ENCODE measurements at regions not wholly inside any gene's neighbourhood (a gene's known extent, or its start where the extent isn't known, plus 50 kb on each side); places are given as distances from the start of the nearest gene placed in this dataset.
A peak's percentile ranks its signal among the peaks of the same experiment; 100 is the strongest.

DNA sequence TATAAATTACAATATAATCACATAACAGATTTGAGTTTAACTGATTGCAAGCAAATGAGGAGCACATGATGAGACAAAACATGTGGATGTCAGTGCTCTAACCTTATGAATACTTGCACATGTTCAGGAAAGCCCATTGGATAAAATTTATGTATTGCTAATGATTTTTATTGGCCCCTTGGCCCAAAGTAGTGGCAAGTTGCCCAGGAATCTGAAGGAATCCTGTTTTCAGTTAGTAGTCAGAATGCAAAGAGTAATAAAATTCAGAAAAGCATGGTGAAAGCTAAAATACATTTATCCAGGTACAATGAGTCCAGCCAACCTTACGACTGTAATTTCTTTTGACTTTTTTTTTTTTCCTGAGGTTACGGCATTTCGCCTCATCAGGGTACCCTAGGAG lies 1539.4 kb downstream of the EFNB2 start:
- Histone ChIP-seq H3K36me3 (no peaks in the 10 kb centered on the region), H3K4me3 (replicated peaks in 1 of 3) (no peak overlapping the region), H3K4me1 (no peaks in the 10 kb centered on the region), H3K27ac (no peak overlapping the region), H3K27me3 (no peaks in the 10 kb centered on the region), H3K9me3 (no peaks in the 10 kb centered on the region)
- no peak for DNase-seq
- TF ChIP-seq POLR2A (IDR thresholded peaks at IDR 0.05), result no peak
- no peak for TF ChIP-seq CTCF (IDR thresholded peaks at IDR 0.05)
- intact Hi-C loops (cut with DNase I), result no loop called here
- 84 to 86% methylated on average over 3 of the region's 3 CpGs for WGBS, 2 donors

DNA sequence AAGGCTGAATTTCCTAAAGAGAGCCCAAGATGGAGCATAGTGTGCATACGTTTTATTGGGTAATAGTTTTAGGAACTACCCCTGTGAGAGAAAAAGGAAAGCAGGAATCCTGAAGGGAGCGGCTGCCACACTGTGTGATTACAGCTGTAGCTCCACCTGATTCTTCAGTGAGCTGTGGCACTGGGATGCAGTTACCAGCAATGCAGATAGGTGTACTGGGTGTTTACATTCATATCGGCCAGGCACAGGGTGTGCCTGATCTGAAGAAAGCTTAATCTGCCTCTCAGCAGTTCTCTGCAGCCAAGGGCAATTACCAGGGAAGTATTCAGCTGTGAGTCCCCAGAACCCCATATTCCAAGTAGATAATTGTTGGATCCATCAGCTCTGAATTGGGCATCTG lies 1541.8 kb downstream of the EFNB2 start:
- no peak for DNase-seq
- Histone ChIP-seq H3K4me3 (replicated peaks in 1 of 3) (no peak overlapping the region), H3K27me3 (no peaks in the 10 kb centered on the region), H3K36me3 (no peaks in the 10 kb centered on the region), H3K9me3 (no peaks in the 10 kb centered on the region), H3K4me1 (no peaks in the 10 kb centered on the region), H3K27ac (no peak overlapping the region)
- no peak for TF ChIP-seq POLR2A (IDR thresholded peaks at IDR 0.05)
- no peak for TF ChIP-seq CTCF (IDR thresholded peaks at IDR 0.05)
- intact Hi-C loops (cut with DNase I), result no loop called here
- 81 to 89% methylated on average over 3 of the region's 3 CpGs for WGBS, 2 donors

DNA sequence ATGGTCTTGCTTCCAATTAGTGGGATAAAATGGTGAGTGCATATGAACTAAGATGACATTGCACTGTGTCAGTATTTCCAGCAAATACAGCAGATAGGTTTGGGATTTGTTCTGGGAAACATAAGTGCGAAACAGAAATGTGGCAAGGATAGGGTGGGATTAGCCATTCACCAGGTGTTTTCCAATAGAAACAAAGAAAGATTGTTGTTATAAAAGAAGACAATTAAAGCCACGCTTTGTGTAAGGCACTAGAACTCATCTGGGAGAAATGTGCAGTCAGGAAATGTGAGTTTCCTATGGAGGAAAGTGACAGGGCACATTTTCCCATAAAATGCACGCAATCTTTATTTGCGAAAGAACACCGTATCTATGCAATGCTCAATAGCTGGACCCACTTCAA lies 1547.8 kb downstream of the EFNB2 start:
- Histone ChIP-seq H3K4me3 (replicated peaks in 1 of 3) (no peak overlapping the region), H3K27ac (no peak overlapping the region), H3K27me3 (no peaks in the 10 kb centered on the region), H3K36me3 (no peaks in the 10 kb centered on the region), H3K9me3 (no peaks in the 10 kb centered on the region), H3K4me1 (no peaks in the 10 kb centered on the region)
- intact Hi-C loops (cut with DNase I), result no loop called here
- WGBS, 2 donors, result 81 to 87% methylated on average over 5 of the region's 5 CpGs
- TF ChIP-seq POLR2A (IDR thresholded peaks at IDR 0.05) (no peak), CTCF (IDR thresholded peaks at IDR 0.05) (no peak)
- DNase-seq, result no peak

DNA sequence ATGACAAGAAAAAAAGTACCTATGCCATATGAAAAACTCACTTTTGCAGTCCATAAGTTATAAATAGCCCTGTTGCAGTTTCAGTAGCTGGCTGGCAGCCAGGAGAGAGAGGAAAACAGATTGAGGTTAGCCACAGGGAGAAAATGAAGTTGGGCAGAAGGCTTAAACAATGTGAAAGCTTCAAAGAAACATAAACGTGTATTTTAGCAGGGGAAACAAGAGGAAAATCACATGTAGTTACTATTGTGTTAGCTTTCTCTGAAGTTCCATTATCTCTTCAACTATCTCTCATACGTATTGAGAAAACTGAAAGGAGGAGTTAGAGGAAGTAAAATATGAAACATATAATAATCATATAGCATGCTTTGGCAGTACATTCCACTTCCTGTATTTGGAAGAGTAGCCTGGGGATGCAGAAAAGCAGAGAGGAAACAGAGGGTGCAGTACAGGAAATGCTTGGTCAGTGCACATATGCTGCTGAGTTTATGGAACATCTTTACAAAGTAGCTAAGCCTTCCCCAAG lies 1551.1 kb downstream of the EFNB2 start:
- Histone ChIP-seq H3K4me3 (replicated peaks in 1 of 3) (no peak overlapping the region), H3K4me1 (no peaks in the 10 kb centered on the region), H3K27ac (no peak overlapping the region), H3K27me3 (no peaks in the 10 kb centered on the region), H3K36me3 (no peaks in the 10 kb centered on the region), H3K9me3 (no peaks in the 10 kb centered on the region)
- TF ChIP-seq POLR2A (IDR thresholded peaks at IDR 0.05) (no peak), CTCF (IDR thresholded peaks at IDR 0.05) (no peak)
- peak; percentile 22 to 40 for DNase-seq
- WGBS, 2 donors, result 34 to 36% methylated on average over 2 of the region's 2 CpGs
- intact Hi-C loops (cut with DNase I), result no loop called here

GRCh38 chr13:104983601-104984000 lies 1551.9 kb downstream of the EFNB2 start:
- Histone ChIP-seq H3K27ac (no peak overlapping the region), H3K4me3 (replicated peaks in 1 of 3) (no peak overlapping the region), H3K4me1 (no peaks in the 10 kb centered on the region), H3K36me3 (no peaks in the 10 kb centered on the region), H3K9me3 (no peaks in the 10 kb centered on the region), H3K27me3 (no peaks in the 10 kb centered on the region)
- DNase-seq, result no peak
- whole genome bisulfite sequencing, 2 donors, result 45 to 100% methylated on average over 1 of the region's 1 CpG
- intact Hi-C loops (cut with DNase I), result no loop called here
- TF ChIP-seq CTCF (IDR thresholded peaks at IDR 0.05), result no peak
- TF ChIP-seq POLR2A (IDR thresholded peaks at IDR 0.05), result no peak

All from thyroid gland (tissue), 4 donors.